Gastrocnemius medialis (tissue), 4 donors: ENCODE measurements at regions not wholly inside any gene's neighbourhood (a gene's known extent, or its start where the extent isn't known, plus 50 kb on each side); places are given as distances from the start of the nearest gene placed in this dataset.

Experiments
- ATAC-seq, 2 donors: fragments of 150-250 bp; one replicate each; pipeline ENCODE4 v1.9.1; 2016
- DNase-seq, 2 donors: peaks; one replicate each; pipeline ENCODE4 v3.0.0-alpha.2; 2019
- H3K27ac ChIP-seq, 4 donors: fragments of 200-600 bp; sonication (generic); 1 replicate in 1 of 4; 2 replicates in 3 of 4; pipeline ENCODE4 v1.5.1; 2016 to 2018; ENCODE audit warnings: mild to moderate bottlenecking in 2 of 4, moderate library complexity in 1 of 4
- H3K27me3 ChIP-seq, 3 donors: fragments of 200-600 bp; sonication (generic) in 2 of 3; 1 replicate in 1 of 3; 2 replicates in 2 of 3; pipeline versions ENCODE4 v1.5.1 to v1.6.0; 2016 to 2019; ENCODE audit warnings: mild to moderate bottlenecking in 1 of 3, moderate library complexity in 1 of 3
- H3K36me3 ChIP-seq, 2 donors: fragments of 200-600 bp; sonication (generic) in 1 of 2; one replicate each; pipeline ENCODE4 v1.5.1; 2017 to 2018
- H3K4me1 ChIP-seq, 2 donors: fragments of 200-600 bp; sonication (generic) in 1 of 2; one replicate each; pipeline ENCODE4 v1.5.1; 2016 to 2017; ENCODE audit warnings: mild to moderate bottlenecking in 2 of 2
- H3K4me3 ChIP-seq, 4 donors: fragments of 200-600 bp; sonication (generic) in 3 of 4; 1 replicate in 1 of 4; 2 replicates in 3 of 4; pipeline ENCODE4 v1.5.1; 2016 to 2019; ENCODE audit warnings: mild to moderate bottlenecking in 2 of 4
- H3K9me3 ChIP-seq, 3 donors: fragments of 200-600 bp; sonication (generic) in 2 of 3; 1 replicate in 1 of 3; 2 replicates in 2 of 3; pipeline ENCODE4 v1.5.1; 2016 to 2019
- POLR2A ChIP-seq, 2 donors: fragments of 450-650 bp; IDR thresholded peaks; one replicate each; pipeline ENCODE4 v1.6.1; 2017; ENCODE audit warnings: antibody characterized with exemption in 2 of 2, mild to moderate bottlenecking in 2 of 2, moderate library complexity in 2 of 2
- in situ Hi-C, 4 donors: fragments of 200-750 bp; cut with MboI; loops; one replicate each; pipeline versions ENCODE4 v1.15.0 to v1.8.0; 2017; ENCODE audit warnings: low sequenced_read_pairs in 4 of 4
- intact Hi-C: fragments of 100-400 bp; cut with DNase I; formaldehyde crosslinking; loops from one replicate; pipeline ENCODE4 v1.15.1; 2023; ENCODE audit warnings: low total_unique reads
- TF ChIP-seq, protein P1 (sequence below), 5 experiments: fragments of 450-650 bp in 3 of 5; fragments of 200-600 bp in 2 of 5; sonication (generic) in 2 of 5; IDR thresholded peaks in 4 of 5; conservative IDR thresholded peaks in 1 of 5; 1 replicate in 4 of 5; 2 replicates in 1 of 5; pipeline ENCODE4 v1.5.1; 2016 to 2019; ENCODE audit warnings: antibody characterized with exemption in 5 of 5, mild to moderate bottlenecking in 3 of 5, moderate library complexity in 3 of 5

DNA sequence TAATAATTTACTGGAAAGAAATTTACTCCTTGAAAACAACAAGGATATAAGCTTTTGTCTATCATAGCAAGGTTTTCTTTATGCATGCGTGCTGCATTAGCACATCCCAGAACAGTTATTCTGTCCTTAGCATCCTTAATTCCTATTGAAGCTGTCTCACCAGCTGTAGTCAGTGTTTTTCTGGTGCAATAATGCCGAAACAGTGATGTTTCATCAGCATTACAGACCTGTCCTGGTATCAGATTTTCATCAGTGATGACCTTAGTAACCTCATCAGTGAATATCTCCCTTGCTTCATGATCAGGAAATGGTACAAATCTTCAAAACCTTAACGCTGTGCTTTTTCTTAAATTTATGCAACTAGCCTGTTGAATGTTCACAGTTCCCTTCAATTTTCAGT is 264.7 kb upstream of the STARD13 start:
- in situ Hi-C loops, result no loop called here
- ATAC-seq, result no peak

DNA sequence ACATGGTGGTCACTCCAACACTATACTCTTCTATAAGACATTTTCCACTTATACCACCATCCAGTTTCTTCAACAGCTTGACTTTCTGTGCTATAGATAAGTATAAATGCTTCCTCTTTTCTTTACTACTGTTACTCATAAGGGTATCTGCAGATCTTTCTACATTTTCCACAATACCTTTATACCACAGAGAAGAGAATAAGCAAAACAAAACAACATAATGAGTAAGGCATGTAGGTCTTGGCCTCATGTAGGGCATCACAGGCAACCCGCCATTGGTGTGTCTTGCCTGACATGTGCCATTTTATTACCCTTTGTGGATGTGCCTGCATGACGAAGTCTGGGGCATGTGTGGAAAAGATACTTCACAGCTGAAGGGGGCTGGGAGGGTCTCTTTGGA is 265.3 kb upstream of the STARD13 start:
- no peaks in the 10 kb centered on the region for H3K27me3 ChIP-seq
- H3K9me3 ChIP-seq, result no peaks in the 10 kb centered on the region
- TF ChIP-seq, protein P1, sequence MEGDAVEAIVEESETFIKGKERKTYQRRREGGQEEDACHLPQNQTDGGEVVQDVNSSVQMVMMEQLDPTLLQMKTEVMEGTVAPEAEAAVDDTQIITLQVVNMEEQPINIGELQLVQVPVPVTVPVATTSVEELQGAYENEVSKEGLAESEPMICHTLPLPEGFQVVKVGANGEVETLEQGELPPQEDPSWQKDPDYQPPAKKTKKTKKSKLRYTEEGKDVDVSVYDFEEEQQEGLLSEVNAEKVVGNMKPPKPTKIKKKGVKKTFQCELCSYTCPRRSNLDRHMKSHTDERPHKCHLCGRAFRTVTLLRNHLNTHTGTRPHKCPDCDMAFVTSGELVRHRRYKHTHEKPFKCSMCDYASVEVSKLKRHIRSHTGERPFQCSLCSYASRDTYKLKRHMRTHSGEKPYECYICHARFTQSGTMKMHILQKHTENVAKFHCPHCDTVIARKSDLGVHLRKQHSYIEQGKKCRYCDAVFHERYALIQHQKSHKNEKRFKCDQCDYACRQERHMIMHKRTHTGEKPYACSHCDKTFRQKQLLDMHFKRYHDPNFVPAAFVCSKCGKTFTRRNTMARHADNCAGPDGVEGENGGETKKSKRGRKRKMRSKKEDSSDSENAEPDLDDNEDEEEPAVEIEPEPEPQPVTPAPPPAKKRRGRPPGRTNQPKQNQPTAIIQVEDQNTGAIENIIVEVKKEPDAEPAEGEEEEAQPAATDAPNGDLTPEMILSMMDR (IDR thresholded peaks at IDR 0.05 in 4 of 5, conservative IDR thresholded peaks at IDR 0.05 in 1 of 5), result no peak
- TF ChIP-seq POLR2A (IDR thresholded peaks at IDR 0.05), result no peak
- intact Hi-C loops (no loop called here), in situ Hi-C loops (no loop called here)
- no peak for ATAC-seq
- no peak overlapping the region for H3K27ac ChIP-seq
- no peaks in the 10 kb centered on the region for H3K36me3 ChIP-seq
- no peak overlapping the region for H3K4me3 ChIP-seq
- H3K4me1 ChIP-seq, result no peaks in the 10 kb centered on the region
- DNase-seq, result no peak

More for the DNA sequence above, 264.7 kb upstream of the STARD13 start:
- H3K4me3 ChIP-seq, result no peak overlapping the region
- H3K9me3 ChIP-seq, result no peaks in the 10 kb centered on the region
- H3K36me3 ChIP-seq, result no peaks in the 10 kb centered on the region
- no peaks in the 10 kb centered on the region for H3K27me3 ChIP-seq
- intact Hi-C loops, result no loop called here
- H3K4me1 ChIP-seq, result peaks cover 0 to under 1% of the 10 kb centered on the region in 2 donors
- TF ChIP-seq, protein P1 (IDR thresholded peaks at IDR 0.05 in 4 of 5, conservative IDR thresholded peaks at IDR 0.05 in 1 of 5), result no peak
- no peak for TF ChIP-seq POLR2A (IDR thresholded peaks at IDR 0.05)
- DNase-seq, result no peak
- H3K27ac ChIP-seq, result no peak overlapping the region

DNA sequence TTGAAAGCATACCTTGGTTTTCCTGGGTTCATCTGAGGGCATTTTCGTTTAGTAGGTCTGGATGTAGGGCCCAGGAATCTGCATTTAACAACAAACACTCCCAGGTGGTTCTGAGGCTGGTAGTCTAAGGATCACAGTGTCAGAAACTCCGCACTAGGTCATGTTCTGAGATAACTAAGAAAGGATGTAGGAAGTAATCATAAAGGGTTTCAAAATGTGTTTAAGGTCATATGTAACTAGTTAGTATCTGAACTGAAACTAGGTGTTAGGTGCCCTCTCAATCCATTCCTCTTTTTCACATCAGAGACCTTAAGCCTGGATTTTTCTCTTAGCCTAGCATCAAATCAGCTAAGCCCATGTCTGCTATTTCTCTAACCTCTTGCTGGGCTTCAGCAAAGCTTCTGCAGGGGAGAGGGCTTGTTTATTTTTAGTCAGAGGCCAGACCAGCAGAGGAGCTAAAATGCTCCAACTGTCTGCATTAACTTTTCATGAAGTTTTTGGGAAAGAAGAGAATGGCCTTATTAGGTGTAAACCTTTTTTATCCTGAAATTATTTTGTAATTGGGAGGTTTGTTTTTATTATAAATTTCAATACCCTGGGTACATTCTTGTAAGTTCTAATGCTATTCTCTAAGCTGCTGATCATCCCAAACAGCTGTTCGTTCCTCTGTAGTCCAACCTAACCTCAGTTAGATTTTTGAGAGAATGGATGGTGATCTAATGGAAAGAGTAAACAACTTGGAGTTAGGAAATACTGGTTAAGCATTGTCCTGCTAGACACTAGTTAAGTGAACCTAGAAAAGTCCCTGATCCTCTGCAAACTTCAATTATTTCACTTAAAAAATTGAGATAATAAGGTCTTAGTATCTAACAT is 262.8 kb upstream of the RFC3 start:
- Histone ChIP-seq H3K27me3 (no peaks in the 10 kb centered on the region), H3K4me1 (no peaks in the 10 kb centered on the region), H3K9me3 (no peaks in the 10 kb centered on the region), H3K36me3 (no peaks in the 10 kb centered on the region), H3K27ac (no peak overlapping the region), H3K4me3 (no peak overlapping the region)
- TF ChIP-seq POLR2A (IDR thresholded peaks at IDR 0.05), result no peak
- TF ChIP-seq, protein P1 (IDR thresholded peaks at IDR 0.05 in 4 of 5, conservative IDR thresholded peaks at IDR 0.05 in 1 of 5), result no peak
- in situ Hi-C loops (no loop called here), intact Hi-C loops (no loop called here)
- DNase-seq (no peak), ATAC-seq (no peak)

DNA sequence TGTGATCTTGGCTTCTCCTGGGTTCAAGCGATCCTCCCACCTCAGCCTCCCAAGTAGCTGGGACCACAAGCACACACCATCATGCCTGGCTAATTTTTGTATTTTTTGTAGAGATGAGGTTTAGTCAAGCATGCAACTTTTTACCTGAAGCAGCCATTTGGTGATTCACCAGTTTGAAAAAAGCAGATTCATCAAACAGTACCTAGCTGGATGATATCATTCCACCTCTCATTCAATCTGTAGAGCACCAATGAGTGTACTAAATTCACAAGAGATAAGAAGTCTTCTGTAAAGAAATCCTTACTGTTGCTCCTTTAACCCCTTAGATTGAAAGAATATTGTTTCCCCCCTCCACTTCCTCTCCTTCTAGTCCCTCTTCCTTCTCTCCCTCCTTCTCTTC is 261.1 kb upstream of the RFC3 start:
- ATAC-seq (no peak), DNase-seq (no peak)
- TF ChIP-seq POLR2A (IDR thresholded peaks at IDR 0.05), result no peak
- no peaks in the 10 kb centered on the region for H3K9me3 ChIP-seq
- no peak overlapping the region for H3K27ac ChIP-seq
- intact Hi-C loops, result no loop called here
- no peaks in the 10 kb centered on the region for H3K36me3 ChIP-seq
- H3K4me1 ChIP-seq, result peaks cover 0 to 5% of the 10 kb centered on the region in 2 donors
- H3K4me3 ChIP-seq, result no peak overlapping the region
- H3K27me3 ChIP-seq, result no peaks in the 10 kb centered on the region
- in situ Hi-C loops, result no loop called here

DNA sequence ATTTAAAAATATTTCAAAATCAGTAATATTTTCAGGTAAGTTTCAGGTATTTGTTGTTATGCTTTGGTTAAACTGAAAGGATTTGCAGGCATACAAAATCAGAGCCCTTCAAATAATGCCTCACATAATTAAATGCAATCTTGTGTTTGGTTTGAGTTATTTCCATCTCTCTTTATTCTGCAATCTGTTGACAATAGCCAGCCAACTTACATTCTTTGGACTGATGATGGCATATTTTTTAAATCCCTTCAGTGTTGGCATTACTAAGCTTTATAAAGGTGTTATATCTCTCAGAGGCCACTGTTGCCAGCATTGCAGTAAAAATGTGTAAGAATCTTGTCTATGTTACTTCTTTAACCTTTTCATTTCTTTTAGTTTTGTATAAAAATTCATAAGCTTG is 257.2 kb upstream of the RFC3 start:
- ATAC-seq (no peak), DNase-seq (no peak)
- no peaks in the 10 kb centered on the region for H3K36me3 ChIP-seq
- H3K4me1 ChIP-seq, result peaks cover 0 to 5% of the 10 kb centered on the region in 2 donors
- no peaks in the 10 kb centered on the region for H3K9me3 ChIP-seq
- H3K4me3 ChIP-seq, result no peak overlapping the region
- H3K27me3 ChIP-seq, result no peaks in the 10 kb centered on the region
- in situ Hi-C loops, result no loop called here
- intact Hi-C loops, result no loop called here
- no peak for TF ChIP-seq POLR2A (IDR thresholded peaks at IDR 0.05)
- TF ChIP-seq, protein P1 (IDR thresholded peaks at IDR 0.05 in 4 of 5, conservative IDR thresholded peaks at IDR 0.05 in 1 of 5), result no peak
- H3K27ac ChIP-seq, result no peak overlapping the region
